ENCODE measurements at regions not wholly inside any gene's neighbourhood (a gene's known extent, or its start where the extent isn't known, plus 50 kb on each side); places are given as distances from the start of the nearest gene placed in this dataset.

GRCh38 chr4:121574618-121575017 is 122.2 kb downstream of the ANXA5 start:
- Histone ChIP-seq H3K9me1 (ENCODE audit: control insufficient read depth, insufficient read depth, low read length) (no peaks in the 10 kb centered on the region), H3K9me3 (replicated peaks; ENCODE audit: control insufficient read depth, insufficient read depth, low read depth, low read length) (no peaks in the 10 kb centered on the region), H3K79me2 (ENCODE audit: control insufficient read depth, insufficient read depth, low read length) (no peaks in the 10 kb centered on the region), H3K4me1 (replicated peaks in 1 of 2; ENCODE audit: control insufficient read depth in 2 of 2, insufficient read depth in 2 of 2, low read length in 2 of 2) (no peaks in the 10 kb centered on the region), H3K27ac (ENCODE audit: extremely low read depth, low read depth, low read length) (no peak overlapping the region), H3K27me3 (ENCODE audit: control insufficient read depth in 2 of 2, insufficient read depth in 2 of 2, low read length in 2 of 2) (no peaks in the 10 kb centered on the region), H3K9ac (ENCODE audit: insufficient read depth in 1 of 2, low read depth in 2 of 2, low read length in 2 of 2) (no peak overlapping the region), H3K4me3 (no peak overlapping the region), H2AFZ (ENCODE audit: low read depth, low read length) (no peak overlapping the region), H3K4me2 (ENCODE audit: insufficient read depth, low read length) (no peak overlapping the region), H4K20me1 (replicated peaks; ENCODE audit: control insufficient read depth, insufficient read depth, low read length) (no peaks in the 10 kb centered on the region), H3K36me3 (ENCODE audit: control insufficient read depth, insufficient read depth, low read length) (no peaks in the 10 kb centered on the region)
- DNase-seq (ENCODE audit: extremely low read depth in 1 of 4, low spot score in 3 of 4) (no peak), ATAC-seq (no peak), FAIRE-seq (no peak)
- TF ChIP-seq DNMT1 (IDR thresholded peaks at IDR 0.05) (no peak), POLR2G (IDR thresholded peaks at IDR 0.05; ENCODE audit: low read depth, low read length) (no peak), SPI1 (IDR thresholded peaks at IDR 0.05; ENCODE audit: borderline replicate concordance, low read depth, low read length) (0 out of 2 replicates have a peak, but pooled peaks have one; percentile 0), BDP1 (IDR thresholded peaks at IDR 0.05; ENCODE audit: insufficient read depth, insufficient read length) (no peak)
- no TSS peak for BruUV-seq (replicated peaks)
- ChIA-PET CTCF (ENCODE audit: low intra/inter-chr PET ratio) (no interaction called here), POLR2A (no interaction called here)
- intact Hi-C loops (cut with micrococcal nuclease) (no loop called here), in situ Hi-C loops (cut with MboI) (no loop called here)

- no peaks in the 10 kb centered on the region for H3K27me3 ChIP-seq (ENCODE audit: control insufficient read depth in 2 of 2, insufficient read depth in 2 of 2, low read length in 2 of 2)
- WGBS (ENCODE audit: insufficient coverage, low coverage, missing lambda C conversion rate): 5% methylated on average over 3 of the region's 4 CpGs
- TF ChIP-seq MED1 (CRISPR knock-in tag; IDR thresholded peaks at IDR 0.05; ENCODE audit: borderline replicate concordance) (no peak), BRCA1 (IDR thresholded peaks at IDR 0.05) (no peak), BRCA1 (CRISPR knock-in tag; IDR thresholded peaks at IDR 0.05) (no peak), CLOCK (CRISPR knock-in tag; IDR thresholded peaks at IDR 0.05; ENCODE audit: borderline replicate concordance) (no peak), CGGBP1 (CRISPR knock-in tag; IDR thresholded peaks at IDR 0.05) (no peak), PHB2 (IDR thresholded peaks at IDR 0.05; ENCODE audit: low read depth) (no peak), RBM15 (IDR thresholded peaks at IDR 0.05; ENCODE audit: insufficient read depth, low read length) (no peak), MBD1 (CRISPR knock-in tag; IDR thresholded peaks at IDR 0.05) (no peak), NFE2 (IDR thresholded peaks at IDR 0.05; ENCODE audit: low read depth) (no peak), CBFA2T2 (conservative IDR thresholded peaks at IDR 0.05) (no peak), ADNP (tag; IDR thresholded peaks at IDR 0.05) (no peak)
- FAIRE-seq (no peak), ATAC-seq (no peak), DNase-seq (ENCODE audit: extremely low read depth in 1 of 4, low spot score in 3 of 4) (no peak)
- no peaks in the 10 kb centered on the region for H3K79me2 ChIP-seq (ENCODE audit: control insufficient read depth, insufficient read depth, low read length)
- no peaks in the 10 kb centered on the region for H3K9me3 ChIP-seq (replicated peaks; ENCODE audit: control insufficient read depth, insufficient read depth, low read depth, low read length)
- intact Hi-C loops (cut with micrococcal nuclease) (no loop called here), in situ Hi-C loops (cut with MboI) (no loop called here)
- H4K20me1 ChIP-seq (replicated peaks; ENCODE audit: control insufficient read depth, insufficient read depth, low read length): no peaks in the 10 kb centered on the region
- no peak overlapping the region for H3K27ac ChIP-seq (ENCODE audit: extremely low read depth, low read depth, low read length)
- no peak overlapping the region for H3K4me3 ChIP-seq
- no peaks in the 10 kb centered on the region for H3K9me1 ChIP-seq (ENCODE audit: control insufficient read depth, insufficient read depth, low read length)
- no peak overlapping the region for H2AFZ ChIP-seq (ENCODE audit: low read depth, low read length)
- H3K36me3 ChIP-seq (ENCODE audit: control insufficient read depth, insufficient read depth, low read length): no peaks in the 10 kb centered on the region
- ChIA-PET POLR2A (no interaction called here), CTCF (ENCODE audit: low intra/inter-chr PET ratio) (no interaction called here)
- no TSS peak for BruUV-seq (replicated peaks)
- no peak overlapping the region for H3K4me2 ChIP-seq (ENCODE audit: insufficient read depth, low read length)
- no peaks in the 10 kb centered on the region for H3K4me1 ChIP-seq (replicated peaks in 1 of 2; ENCODE audit: control insufficient read depth in 2 of 2, insufficient read depth in 2 of 2, low read length in 2 of 2)
- H3K9ac ChIP-seq (ENCODE audit: insufficient read depth in 1 of 2, low read depth in 2 of 2, low read length in 2 of 2): no peak overlapping the region
Measured at GRCh38 chr4:121567748-121568147, 129.0 kb downstream of the ANXA5 start.

Data from K562 (cell line).